ENCODE measurements at regions not wholly inside any gene's neighbourhood (a gene's known extent, or its start where the extent isn't known, plus 50 kb on each side); places are given as distances from the start of the nearest gene placed in this dataset.

DNA sequence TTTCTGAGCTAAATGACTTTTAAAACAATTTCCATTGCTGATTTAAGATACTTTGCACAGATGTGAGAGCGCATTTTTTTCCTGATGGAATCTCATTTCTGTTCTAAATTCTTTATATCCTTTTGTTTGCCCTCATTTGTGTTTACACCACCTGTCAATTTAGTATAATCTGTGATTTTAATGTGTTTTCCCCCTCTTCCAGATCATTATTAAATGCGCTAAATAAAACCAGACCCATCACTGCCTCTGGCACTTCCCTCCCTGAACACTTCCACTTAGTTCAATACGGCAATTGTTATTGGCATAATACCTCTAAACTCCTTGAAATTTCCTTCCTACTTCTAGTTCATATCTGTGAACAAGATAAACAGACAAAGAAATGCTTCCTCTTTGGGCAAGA lies 186.9 kb upstream of the ADGRL2 start:
- DNase-seq: no peak

DNA sequence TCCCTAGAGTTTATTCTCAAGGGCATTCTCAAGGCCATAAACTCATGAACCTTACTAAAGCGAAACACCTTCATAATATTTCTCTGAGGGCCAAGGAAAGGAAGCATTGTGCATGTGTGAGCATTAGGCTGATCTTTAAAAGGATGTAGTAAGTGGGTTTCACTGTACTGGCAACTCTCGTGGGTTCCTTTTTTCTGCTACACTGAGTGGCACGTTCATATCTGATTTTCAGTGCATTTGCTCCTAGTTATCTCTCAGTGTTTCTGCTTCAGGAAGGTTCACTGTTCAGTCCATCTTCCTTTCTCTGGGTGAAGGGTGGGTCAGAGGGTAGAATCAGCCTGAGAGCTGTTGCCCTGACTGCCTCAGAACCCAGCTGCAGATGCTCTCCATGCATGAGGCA lies 192.8 kb upstream of the ADGRL2 start:
- DNase-seq: no peak

DNA sequence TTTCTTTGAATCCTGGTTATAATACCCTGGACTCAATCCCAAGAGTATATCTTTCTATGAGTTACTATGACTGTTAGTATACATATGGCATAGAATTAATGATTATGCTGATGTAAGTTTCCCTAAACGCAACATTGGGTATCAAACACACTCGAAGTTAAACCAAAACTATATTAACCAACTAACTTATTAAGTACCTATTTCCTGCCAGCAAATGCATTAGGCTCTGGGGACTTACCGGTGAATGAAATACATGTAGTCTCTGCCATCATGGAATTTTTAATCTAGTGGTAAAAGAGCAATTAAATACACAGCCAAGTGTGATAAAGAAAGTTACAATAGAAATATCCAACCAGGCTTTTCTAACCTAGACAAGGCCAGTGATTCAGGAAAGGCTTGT lies 193.6 kb upstream of the ADGRL2 start:
- DNase-seq: no peak

DNA sequence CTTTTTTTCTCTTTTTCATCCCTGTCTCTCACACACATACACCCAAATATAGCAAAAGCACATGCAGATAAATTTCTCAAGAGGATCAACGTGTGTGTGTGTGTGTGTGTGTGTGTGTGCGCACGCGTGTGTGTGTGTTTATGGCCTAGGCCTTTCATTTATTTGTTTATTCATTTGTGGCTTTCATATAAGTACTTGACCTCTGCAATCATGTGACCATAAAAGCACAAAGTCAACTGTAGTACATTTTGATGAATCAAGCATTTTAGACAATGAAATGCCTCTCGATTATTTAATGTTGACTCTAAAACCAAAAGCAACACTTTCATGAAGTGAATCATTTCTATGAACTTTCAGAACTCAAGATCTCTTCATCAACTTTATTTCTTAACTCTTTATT lies 194.1 kb upstream of the ADGRL2 start:
- DNase-seq: no peak

DNA sequence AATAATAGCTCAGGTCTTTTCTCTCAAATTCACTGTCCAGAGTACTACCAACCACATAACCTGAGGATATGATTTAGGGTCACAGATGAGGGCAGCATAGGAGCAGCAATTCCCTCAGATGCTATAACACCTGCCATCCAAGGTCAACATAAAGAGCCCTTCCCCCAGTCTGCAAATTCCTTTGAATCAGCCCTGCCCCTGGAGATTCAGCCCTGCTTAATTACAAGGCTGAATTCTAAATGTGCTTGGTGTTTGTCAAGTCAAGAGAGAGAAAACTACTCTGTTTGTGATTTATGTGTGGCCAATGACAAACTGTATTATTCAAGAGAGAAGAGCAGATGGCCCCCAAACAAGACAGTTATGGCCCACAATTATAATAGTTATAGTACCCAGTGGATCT lies 195.7 kb upstream of the ADGRL2 start:
- DNase-seq: no peak

DNA sequence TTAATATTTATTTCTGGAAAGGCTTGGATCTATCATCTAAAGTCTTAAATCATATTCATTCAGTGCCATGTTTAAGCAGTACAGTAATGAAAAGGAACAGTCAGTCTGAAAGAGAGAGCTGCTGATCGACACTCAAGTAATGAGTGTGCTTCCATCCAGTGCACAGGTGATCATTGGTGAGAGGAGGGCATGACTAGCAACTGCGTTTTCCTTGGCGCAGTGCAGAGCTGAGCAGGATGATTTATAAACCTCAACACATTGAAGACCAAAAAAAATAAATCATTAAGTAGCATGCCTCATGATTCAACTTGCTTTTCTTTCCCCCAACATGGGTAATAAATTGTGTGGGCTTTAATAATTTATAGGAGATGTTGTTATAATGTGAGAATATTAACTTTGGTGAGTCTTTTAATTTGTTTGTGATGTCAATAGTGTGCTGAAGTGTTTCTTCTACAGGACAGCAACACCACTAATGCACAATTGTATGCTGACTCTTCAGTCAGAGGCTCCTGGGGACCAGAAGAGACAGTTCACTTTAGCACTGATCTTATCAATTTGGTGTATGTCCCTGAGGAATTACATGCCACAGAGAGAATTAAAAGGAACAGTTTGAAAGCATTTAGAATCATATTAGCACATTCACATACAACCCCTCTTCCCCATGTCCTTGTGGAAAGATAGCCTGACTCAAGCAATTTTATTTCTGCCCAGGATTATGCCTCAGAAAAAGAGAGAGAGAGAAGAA lies 199.7 kb upstream of the ADGRL2 start:
- no peak for DNase-seq

DNA sequence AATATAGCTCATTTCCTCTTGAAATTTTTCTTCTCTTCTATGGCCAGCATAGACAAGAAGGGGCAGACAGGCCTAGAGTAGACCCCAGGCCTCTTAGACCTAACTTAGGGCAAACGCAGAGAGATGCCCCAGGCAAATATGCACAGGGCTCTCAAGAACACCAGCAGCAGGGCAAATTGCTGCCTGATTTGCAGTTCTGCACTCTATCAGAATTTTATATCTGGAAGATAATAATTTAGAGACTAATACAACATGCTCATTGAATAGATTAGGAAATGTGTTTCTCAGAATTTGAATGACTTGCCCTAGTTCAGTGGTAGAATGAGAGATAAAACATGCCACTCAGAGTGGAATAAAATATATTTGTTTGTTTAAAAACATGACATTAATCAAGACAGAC lies 200.4 kb upstream of the ADGRL2 start:
- DNase-seq: no peak

DNA sequence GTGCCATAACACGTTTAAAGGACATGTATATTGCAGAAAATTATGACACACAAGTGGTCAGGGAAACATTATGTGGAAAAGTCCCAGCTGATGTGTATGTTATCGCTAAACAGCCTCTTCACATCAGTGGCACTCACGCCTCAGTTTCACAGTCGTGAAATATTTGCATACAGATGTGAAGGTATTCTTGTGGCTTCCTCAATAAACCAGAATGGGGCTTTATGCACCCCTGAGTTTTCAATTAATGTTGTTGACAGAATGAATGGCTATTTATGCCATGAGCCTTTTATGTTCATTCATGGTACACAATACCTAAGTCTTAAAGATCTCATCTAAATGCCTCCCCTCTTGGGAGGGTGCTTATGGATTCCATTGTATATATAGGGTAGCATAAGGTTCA lies 202.1 kb upstream of the ADGRL2 start:
- DNase-seq: no peak

DNA sequence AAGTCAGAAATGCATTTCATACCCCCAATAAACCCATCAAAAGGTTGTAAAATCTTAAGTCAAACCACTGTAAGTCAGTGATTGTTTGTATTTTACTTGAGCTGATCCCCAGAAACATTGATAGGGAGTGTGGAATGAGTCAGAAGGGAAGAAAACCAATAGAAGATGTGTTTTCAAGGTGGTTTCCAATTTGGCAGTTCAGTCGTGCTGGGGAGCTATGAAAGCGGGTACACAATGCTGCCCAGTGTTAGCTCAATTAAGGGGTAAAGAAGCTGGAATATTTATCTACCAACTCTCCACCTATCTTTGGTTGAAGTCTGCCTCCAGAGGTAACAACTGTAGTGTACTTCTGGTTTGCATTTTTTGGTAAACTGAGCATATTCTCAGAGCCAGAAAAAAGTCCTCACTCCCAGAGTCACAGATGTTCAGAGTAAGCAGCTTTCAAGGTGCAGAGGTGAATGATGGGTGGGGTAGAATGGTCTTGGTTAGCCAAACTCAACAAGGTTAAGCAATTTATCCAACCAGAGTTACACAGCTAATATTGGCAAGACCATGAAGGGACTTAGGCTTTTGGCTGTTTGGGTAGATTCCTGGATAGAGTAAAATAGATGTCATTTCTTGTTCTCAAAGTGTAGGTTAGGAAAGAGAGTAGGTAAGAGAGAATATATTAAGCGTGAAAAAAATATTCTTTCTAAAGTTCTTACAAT lies 202.9 kb upstream of the ADGRL2 start:
- DNase-seq: no peak

DNA sequence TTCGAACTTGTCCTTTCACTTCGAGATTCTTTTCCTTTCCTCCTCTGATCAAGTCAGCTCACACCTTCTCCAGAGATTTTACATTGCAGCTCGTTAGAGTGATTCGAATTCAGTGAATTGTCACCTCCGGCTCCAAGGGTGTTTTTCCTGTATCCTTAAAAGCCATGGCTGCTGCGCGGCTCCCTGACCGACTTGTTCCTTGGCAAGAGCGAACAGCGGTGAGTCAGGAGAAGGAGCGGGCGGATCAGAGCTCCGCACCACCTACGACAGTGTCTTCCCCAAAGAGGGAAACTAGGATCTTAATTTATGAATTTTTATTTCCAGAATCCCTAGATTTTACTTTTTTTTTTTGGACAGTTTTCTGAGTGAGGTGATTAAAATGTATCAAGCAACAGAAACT lies 204.4 kb upstream of the ADGRL2 start:
- no peak for DNase-seq

DNA sequence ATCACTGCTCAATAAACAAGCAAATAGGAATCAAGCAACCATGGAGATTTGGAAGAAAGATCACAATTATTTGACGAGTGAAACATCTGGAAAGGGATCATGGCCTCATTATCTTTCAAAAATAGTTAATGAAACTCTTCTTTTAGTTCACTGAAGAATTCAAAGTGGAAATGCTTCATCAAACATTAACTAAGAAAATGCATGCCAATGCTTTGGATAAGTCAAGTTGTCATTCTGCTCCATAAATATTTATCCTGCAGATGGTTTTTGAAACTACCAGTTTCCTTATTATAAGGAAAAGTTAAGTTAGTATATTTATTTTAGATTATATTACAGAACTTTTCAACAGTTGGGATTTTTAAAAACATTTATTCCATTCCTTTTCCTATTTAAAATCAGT lies 206.5 kb upstream of the ADGRL2 start:
- no peak for DNase-seq

DNA sequence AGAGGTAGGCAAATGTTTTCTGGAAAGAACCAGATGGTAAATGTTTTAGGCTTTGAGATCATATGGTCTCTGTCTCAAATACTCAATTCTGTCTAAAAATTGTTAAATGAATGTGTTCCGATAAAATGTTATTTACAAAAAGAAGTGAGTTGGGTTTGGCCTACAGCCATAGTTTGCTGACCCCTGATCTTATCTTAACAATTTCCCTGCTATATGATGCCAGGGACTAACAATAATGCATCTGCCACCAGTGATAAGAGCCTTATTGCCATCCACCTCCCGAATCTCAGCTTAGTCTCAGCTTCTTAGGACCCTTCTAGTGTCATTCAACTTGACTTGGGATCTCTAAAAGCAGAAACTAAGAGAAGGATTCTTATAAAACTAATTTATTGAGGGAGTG lies 208.5 kb upstream of the ADGRL2 start:
- no peak for DNase-seq

DNA sequence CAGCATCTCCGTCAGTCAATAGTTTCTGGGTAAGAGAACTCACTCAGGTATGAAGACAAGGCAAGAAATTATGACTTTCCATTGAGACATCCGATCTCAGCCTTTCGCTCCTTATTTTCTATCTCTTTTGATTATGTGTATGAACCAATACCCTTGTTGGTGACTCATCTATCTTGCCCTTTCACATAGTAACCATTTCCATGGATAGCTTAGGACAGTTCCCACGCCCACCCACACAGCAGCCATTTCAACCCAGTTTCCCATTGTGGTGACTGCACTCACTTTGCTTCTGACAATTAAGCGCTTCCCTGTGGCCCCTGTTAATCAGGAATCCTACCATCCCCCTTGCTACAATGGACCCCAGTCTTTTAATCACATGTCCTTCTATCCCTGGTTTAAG lies 210.6 kb upstream of the ADGRL2 start:
- no peak for DNase-seq

DNA sequence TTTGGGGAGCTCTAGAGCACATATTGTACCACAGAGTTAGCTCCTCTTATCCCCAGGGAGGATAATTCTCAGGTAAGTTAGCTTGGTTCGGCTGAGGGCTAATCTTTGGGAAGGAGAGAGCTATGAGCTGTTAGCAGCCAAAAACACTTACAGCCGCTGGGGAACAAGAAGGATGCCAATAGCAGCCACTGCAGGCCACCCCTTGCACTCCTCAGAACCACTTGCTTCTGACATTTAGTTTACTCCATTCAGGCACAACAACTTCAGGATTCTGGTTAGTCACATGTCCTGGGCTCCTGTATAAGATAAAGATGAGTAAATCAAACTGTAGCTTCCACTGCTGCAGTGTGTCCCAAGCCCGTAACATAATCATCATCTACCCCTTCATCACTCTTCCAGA lies 212.6 kb upstream of the ADGRL2 start:
- DNase-seq: no peak

DNA sequence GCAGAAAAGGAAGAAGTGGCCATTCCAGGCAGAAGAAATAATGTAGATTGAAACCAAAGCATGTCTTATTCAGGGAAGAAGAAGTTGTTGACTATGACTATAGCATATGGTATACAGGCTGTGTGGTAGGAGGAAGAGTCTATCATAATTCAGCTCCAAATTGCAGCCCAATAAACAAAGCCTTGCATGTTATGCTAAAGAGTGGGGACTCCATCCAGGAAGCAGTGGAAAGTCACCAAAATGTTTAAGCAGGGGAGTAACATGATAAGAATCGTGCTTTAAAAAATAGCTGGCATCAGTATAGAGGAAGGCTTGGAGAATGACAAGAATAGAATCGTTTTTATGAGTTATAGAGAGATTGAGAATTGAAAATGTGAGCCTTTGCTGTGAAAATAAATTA lies 213.3 kb upstream of the ADGRL2 start:
- DNase-seq: no peak

DNA sequence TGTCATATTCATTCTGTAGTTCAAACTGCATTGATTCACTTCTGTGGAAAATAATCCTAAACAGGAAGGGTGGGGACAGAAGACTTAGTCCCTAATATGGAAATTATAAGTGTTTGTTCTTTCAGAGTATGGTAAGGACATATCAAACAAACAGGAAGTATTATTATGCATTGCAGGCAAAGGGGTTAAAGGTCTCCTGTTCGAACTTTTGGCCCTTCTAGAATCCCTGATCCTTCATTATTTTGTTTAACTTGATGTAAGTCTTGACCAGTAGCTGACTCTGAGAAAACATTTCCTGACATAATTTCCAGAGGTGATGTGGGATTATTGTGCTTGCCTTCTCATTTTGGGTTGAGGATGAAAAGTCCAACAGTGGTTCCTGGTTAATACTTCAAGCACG lies 215.4 kb upstream of the ADGRL2 start:
- DNase-seq: no peak

DNA sequence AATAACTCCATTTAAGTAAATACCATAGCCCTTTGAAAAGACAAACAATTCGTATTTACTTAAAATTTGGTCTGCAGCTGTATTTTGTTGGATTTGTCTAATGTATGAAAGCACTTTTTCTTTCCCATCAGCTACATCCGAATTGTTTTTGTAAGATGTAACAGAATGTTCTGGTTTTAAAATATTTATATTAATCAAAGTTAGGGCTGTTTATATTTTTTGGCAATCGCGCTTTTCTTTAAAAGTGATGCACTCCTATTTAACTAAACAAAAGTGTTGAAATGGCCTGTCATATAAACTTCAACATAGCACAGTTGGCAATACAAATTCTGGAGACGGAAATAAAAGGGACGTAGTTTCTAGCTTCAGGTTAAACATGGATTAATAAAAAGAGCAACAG lies 216.3 kb upstream of the ADGRL2 start:
- no peak for DNase-seq

DNA sequence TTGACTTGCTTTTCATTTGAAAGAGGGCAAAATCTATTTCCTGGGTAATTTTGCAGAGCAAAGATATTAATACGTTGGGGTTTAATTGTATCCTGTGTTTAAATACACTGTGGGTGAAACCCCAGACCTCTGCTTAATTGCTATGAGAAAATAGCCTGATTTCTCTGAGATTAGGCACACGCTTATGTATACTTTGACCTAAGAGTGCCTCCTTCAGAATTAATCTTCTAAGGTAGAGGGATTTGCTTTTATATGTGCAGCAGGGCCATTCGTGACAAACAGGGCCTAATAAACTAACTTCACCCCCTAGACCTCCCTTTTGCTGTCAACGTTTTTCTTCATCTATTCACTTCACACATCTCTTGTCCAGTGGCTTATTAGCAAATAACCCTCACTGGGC lies 216.9 kb upstream of the ADGRL2 start:
- no peak for DNase-seq

DNA sequence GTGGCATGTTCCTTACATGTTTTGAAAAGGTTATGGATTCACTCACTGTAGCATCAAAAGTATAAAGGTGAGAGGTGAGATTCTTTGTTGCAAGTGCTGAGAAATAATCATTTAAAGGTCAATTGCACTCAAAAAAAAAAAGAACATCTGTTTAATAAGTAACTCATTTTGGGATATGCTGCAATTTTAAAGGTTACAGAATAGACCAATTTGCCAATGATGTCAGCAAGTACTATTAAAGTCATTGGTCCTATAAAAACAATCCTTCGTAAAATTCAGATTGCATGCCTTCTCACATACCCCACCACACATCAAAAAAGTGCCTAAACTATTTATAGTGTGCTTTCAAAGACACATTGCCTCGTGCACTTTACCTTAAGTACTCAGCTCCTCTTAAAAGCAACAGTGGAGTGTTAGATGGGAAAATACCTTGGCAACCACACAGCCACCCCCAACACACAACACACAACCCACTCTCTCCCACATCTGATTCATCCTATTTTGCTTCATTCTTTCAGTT lies 218.2 kb upstream of the ADGRL2 start:
- no peak for DNase-seq

DNA sequence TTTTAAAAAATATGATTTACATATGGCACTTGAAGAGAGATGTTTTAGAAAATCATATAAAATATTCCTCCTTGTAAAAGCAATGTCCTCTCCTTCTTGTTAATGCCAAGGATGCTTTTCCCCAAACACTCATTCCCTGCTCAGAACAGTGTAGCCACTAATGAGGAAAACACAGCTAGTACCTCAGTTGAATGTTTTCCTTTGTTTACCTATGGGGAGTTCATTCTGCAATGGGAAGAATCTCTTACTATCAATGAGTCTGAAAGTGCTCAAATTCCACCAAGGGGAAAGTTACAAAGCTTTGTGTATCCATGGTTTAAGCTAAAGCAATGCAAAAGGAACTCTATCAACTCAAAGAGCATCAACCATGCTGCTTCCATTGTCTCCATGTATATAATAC lies 221.9 kb upstream of the ADGRL2 start:
- no peak for DNase-seq

DNA sequence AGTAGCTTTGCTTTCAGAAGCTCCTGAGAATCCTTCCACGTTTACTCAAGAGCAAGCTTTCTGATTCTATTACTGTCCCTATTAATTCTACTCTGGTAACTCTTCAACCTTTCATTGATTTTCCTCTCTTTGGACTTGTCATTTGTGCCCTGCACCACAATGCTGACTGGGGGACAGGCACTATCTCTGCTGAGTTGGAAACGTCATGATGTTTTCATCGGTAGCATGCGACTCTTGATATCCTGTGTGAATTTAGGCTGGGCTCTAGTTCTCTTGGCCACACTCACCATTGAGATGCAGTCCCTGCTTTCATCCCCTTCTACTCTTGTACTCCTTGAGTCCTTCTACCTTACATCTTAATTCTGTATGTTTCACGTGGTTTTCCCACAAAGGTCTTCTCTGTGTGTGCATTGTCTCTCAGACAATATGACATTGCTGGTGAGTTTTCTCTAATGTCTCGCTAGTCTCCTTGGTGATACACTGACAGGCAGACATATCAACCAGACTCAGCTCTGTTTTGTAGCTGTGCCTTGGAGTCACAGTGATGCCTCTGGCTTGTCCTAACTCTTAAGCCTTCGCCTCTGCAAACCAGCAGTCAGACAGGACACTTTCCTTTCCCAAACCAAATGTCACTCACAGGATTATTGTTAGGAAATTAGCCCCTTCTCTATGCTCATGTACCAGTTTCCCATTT lies 223.6 kb upstream of the ADGRL2 start:
- DNase-seq: no peak

DNA sequence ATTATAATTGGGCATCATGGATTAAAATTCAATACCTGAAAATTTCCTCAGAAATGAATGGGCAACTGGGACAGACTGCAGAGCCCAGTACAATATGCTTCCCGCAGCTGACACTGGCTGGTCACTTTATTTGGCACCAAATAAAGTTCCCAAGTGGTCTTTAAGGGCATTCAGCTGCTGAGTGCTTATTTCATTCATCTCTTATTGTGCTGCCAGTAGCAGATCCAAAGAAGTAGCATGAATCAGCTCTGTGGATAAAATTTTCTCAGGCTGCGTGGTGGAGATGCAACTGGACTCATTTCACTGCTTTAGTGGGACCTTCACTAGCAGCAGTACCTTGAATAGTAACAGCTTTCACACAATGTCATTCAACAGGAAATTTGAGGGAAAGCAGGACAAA lies 226.3 kb upstream of the ADGRL2 start:
- DNase-seq: no peak

DNA sequence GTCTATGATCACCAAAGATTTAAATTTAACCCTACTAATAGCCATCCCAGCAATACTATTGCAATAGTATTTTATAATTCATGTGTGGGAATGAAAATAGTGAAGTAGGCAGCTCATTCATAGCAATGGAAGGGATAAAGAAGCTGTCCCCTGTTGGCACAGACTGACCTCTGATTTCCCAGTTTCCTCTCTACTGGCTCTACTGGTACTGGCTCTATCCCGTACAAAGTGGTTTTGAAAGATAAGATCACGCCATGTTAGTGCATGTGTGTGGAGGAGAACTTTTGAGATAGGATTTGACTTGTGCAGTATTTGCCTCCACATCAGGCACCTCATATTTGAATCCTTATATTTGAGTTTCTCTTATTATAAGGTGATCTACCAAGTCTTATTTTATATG lies 227.3 kb upstream of the ADGRL2 start:
- no peak for DNase-seq

DNA sequence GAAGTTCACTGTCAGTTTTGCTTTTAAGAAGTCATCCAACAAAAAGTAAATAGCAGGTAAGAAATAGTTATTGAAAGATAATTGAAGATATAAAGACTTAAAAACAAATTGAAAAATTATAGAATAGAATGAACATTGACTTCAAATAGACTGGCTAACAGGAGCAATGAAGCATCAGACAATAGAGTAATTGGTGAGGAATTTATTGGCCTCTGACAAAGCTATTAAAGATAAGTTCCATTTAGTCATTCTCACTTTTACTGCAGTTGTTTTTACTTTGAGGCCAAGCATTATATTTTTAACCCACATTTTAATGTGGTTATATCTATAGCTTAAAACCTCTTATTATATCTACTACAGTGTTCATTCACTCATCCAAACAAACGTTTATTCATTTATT lies 228.8 kb upstream of the ADGRL2 start:
- no peak for DNase-seq
